Omental fat pad (tissue), 3 donors: ENCODE measurements at regions not wholly inside any gene's neighbourhood (a gene's known extent, or its start where the extent isn't known, plus 50 kb on each side); places are given as distances from the start of the nearest gene placed in this dataset.

Experiments
- ATAC-seq: fragments of 150-250 bp; one replicate; pipeline ENCODE4 v1.9.1; 2016; ENCODE audit warnings: mild to moderate bottlenecking, moderate library complexity; ENCODE audit not compliant: low FRiP score
- DNase-seq: peaks from one replicate; pipeline ENCODE4 v3.0.0-alpha.2; 2019; ENCODE audit warnings: low spot score
- CTCF ChIP-seq, 3 donors: fragments of 450-650 bp; IDR thresholded peaks; one replicate each; pipeline ENCODE4 v1.5.1; 2016 to 2017; ENCODE audit warnings: antibody characterized with exemption in 3 of 3, mild to moderate bottlenecking in 3 of 3, moderate library complexity in 2 of 3

GRCh38 chr14:95370076-95370475 lies 50.4 kb upstream of the CLMN start:
- no peak for TF ChIP-seq CTCF (IDR thresholded peaks at IDR 0.05)
- no peak for DNase-seq
- ATAC-seq, result no peak
